Stomach (tissue), 8 donors: ENCODE measurements at regions not wholly inside any gene's neighbourhood (a gene's known extent, or its start where the extent isn't known, plus 50 kb on each side); places are given as distances from the start of the nearest gene placed in this dataset.

Experiments used
- DNase-seq, 2 donors: peaks; one replicate each; pipeline versions ENCODE4 v3.0.0 to v3.0.0-alpha.2; 2013 to 2019
- H3K27ac ChIP-seq, 5 donors: fragments of 200-600 bp in 4 of 5; sonication (generic) in 4 of 5; one replicate each; pipeline ENCODE4 v1.5.1; 2013 to 2019; ENCODE audit warnings: mild to moderate bottlenecking in 1 of 5, moderate library complexity in 1 of 5
- H3K27me3 ChIP-seq, 3 donors: fragments of 200-600 bp; sonication (generic); one replicate each; pipeline ENCODE4 v1.5.1; 2017 to 2019; ENCODE audit warnings: mixed run types in 1 of 3
- H3K36me3 ChIP-seq, 4 donors: fragments of 200-600 bp; sonication (generic); 1 replicate in 3 of 4; 2 replicates in 1 of 4; pipeline ENCODE4 v1.5.1; 2016 to 2019
- H3K4me1 ChIP-seq, 4 donors: fragments of 200-600 bp; sonication (generic); one replicate each; pipeline ENCODE4 v1.5.1; 2016 to 2019
- H3K4me3 ChIP-seq, 4 donors: fragments of 200-600 bp; sonication (generic) in 3 of 4; one replicate each; pipeline ENCODE4 v1.5.1; 2016 to 2019; ENCODE audit warnings: mild to moderate bottlenecking in 1 of 4
- H3K9me3 ChIP-seq, 4 donors: fragments of 200-600 bp; sonication (generic); one replicate each; pipeline ENCODE4 v1.5.1; 2016 to 2019
- CTCF ChIP-seq, 7 experiments: fragments of 450-650 bp in 4 of 7; fragments of 200-600 bp in 3 of 7; sonication (generic) in 3 of 7; IDR thresholded peaks; one replicate each; pipeline ENCODE4 v1.5.1; 2016 to 2019; ENCODE audit warnings: antibody characterized with exemption in 7 of 7, control low read depth in 2 of 7, mild to moderate bottlenecking in 1 of 7
- EP300 ChIP-seq: sonication (generic); formaldehyde crosslinking; IDR thresholded peaks from one replicate; pipeline ENCODE4 v1.6.1; 2017; ENCODE audit warnings: antibody characterized with exemption
- POLR2A ChIP-seq, 4 donors: fragments of 450-650 bp; IDR thresholded peaks; one replicate each; pipeline ENCODE4 v1.6.1; 2016; ENCODE audit warnings: antibody characterized with exemption in 4 of 4, control low read depth in 2 of 4, mild to moderate bottlenecking in 1 of 4, moderate library complexity in 1 of 4
- POLR2AphosphoS5 ChIP-seq, 3 donors: sonication (generic); formaldehyde crosslinking; IDR thresholded peaks; one replicate each; pipeline ENCODE4 v1.6.1; 2016; ENCODE audit warnings: antibody characterized with exemption in 3 of 3
- WGBS, 5 donors: extraction: QIAGEN DNeasy Blood & Tissue Kit in 3 of 5; methylation state at CpG; one replicate each; pipeline versions ENCODE4 v1.1.5 to v1.1.7; 2013 to 2018; 5-methylcytosine and 5-hydroxymethylcytosine counted together
- intact Hi-C: fragments of 100-400 bp; cut with DNase I; formaldehyde crosslinking; loops from one replicate; pipeline ENCODE4 v1.15.1; 2023; ENCODE audit warnings: low total_unique reads
- donor health status: healthy with polysubstance abuse.
- donor health status: Bipolar disorder and iron deficiency.
- donor health status: healthy.

DNA sequence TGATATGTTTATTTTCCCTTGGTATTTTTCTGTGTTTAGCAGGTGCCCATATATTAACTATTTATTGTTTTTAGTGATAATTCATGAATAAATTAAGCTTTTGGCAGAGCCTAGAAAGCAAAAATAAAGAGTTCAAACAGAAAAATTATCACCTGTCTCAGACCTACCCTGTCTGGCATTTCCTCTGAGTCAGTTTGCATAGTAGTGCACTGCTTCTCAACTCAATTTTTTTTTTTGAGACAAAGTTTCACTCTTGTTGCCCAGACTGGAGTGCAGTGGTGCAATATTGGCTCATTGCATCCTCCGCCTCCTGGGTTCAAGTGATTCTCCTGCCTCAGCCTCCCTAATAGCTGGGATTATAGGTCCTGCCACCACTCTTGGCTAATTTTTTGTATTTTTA lies 793.9 kb downstream of the SUCLG1 start:
- H3K4me1 ChIP-seq: no peaks in the 10 kb centered on the region
- no peak overlapping the region for H3K4me3 ChIP-seq
- intact Hi-C loops: no loop called here
- H3K9me3 ChIP-seq: no peaks in the 10 kb centered on the region
- TF ChIP-seq POLR2AphosphoS5 (IDR thresholded peaks at IDR 0.05) (no peak), EP300 (no peak), CTCF (IDR thresholded peaks at IDR 0.05) (no peak), POLR2A (IDR thresholded peaks at IDR 0.05) (no peak)
- H3K36me3 ChIP-seq: no peaks in the 10 kb centered on the region
- no peak for DNase-seq
- no peaks in the 10 kb centered on the region for H3K27me3 ChIP-seq
- no peak overlapping the region for H3K27ac ChIP-seq
- 92 to 100% (median 97%) methylated on average over 1 of the region's 1 CpG for WGBS, 5 donors

DNA sequence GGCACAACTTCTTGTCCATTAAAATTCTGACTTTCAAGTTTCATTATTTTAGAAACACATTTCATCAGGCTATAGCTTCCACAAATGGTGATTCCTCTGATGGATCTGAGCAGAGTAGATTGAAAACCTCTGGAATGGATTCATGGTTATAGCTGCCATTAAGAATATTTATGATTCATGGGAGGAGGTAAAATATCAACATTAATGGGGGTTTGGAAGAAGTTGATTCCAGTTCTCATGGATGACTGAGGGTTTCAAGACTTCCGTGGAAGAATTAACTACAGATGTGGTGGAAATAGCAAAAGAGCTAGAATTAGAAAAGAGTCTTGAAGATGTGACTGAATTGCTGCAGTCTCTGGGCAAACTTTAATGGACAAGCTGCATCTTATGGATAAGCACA lies 797.4 kb downstream of the SUCLG1 start:
- H3K36me3 ChIP-seq: no peaks in the 10 kb centered on the region
- no peak for TF ChIP-seq POLR2AphosphoS5 (IDR thresholded peaks at IDR 0.05)
- no peak for TF ChIP-seq EP300
- no peak for TF ChIP-seq CTCF (IDR thresholded peaks at IDR 0.05)
- no peak overlapping the region for H3K27ac ChIP-seq
- intact Hi-C loops: no loop called here
- DNase-seq: no peak
- H3K4me3 ChIP-seq: no peak overlapping the region
- H3K27me3 ChIP-seq: no peaks in the 10 kb centered on the region
- WGBS, 5 donors: 82 to 95% (median 89%) methylated on average over 1 of the region's 1 CpG
- no peaks in the 10 kb centered on the region for H3K4me1 ChIP-seq
- no peaks in the 10 kb centered on the region for H3K9me3 ChIP-seq

GRCh38 chr2:83654091-83654611 lies 804.9 kb downstream of the SUCLG1 start:
- Histone ChIP-seq H3K9me3 (no peaks in the 10 kb centered on the region), H3K36me3 (no peaks in the 10 kb centered on the region), H3K27ac (no peak overlapping the region), H3K4me3 (no peak overlapping the region), H3K4me1 (no peaks in the 10 kb centered on the region), H3K27me3 (no peaks in the 10 kb centered on the region)
- DNase-seq: no peak
- intact Hi-C loops: no loop called here
- 66 to 73% (median 68%) methylated on average over 1 of the region's 1 CpG for WGBS, 5 donors
- TF ChIP-seq POLR2AphosphoS5 (IDR thresholded peaks at IDR 0.05) (no peak), POLR2A (IDR thresholded peaks at IDR 0.05) (no peak), CTCF (IDR thresholded peaks at IDR 0.05) (no peak), EP300 (no peak)

DNA sequence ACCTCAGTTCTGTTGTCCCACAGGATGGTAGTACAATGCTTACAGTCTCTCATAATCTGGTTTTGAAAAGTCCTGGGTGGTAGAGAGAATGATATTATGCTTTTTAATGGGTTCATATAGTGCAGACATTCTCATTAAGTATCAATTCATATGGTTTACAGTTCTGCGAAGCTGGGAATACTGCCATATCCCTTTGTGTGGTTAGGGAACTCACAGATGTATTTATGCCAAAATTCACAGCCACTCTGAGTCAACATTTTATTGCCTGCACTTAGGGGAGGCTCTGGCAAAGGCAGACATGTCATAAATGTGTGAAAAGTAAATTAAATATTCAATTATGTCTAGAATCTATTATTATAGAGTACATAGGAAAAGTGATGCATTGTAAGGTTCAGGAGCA lies 808.2 kb downstream of the SUCLG1 start:
- 14 to 64% (median 33%) methylated on average over 1 of the region's 1 CpG for WGBS, 5 donors
- H3K4me1 ChIP-seq: no peaks in the 10 kb centered on the region
- TF ChIP-seq POLR2AphosphoS5 (IDR thresholded peaks at IDR 0.05): no peak
- TF ChIP-seq EP300: no peak
- no peak for TF ChIP-seq POLR2A (IDR thresholded peaks at IDR 0.05)
- TF ChIP-seq CTCF (IDR thresholded peaks at IDR 0.05): no peak

More for the DNA sequence above, 808.2 kb downstream of the SUCLG1 start:
- Histone ChIP-seq H3K4me3 (no peak overlapping the region), H3K27me3 (no peaks in the 10 kb centered on the region), H3K27ac (no peak overlapping the region), H3K36me3 (no peaks in the 10 kb centered on the region), H3K9me3 (no peaks in the 10 kb centered on the region)
- DNase-seq: peak in 1 of 2 donors; percentile 9
- intact Hi-C loops: no loop called here
